Adrenal gland (tissue), 9 donors: ENCODE measurements at regions not wholly inside any gene's neighbourhood (a gene's known extent, or its start where the extent isn't known, plus 50 kb on each side); places are given as distances from the start of the nearest gene placed in this dataset.

Source experiments
- DNase-seq, 7 donors: peaks; one replicate each; pipeline ENCODE4 v3.0.0-alpha.2; 2019 to 2020
- H3K27ac ChIP-seq, 5 donors: fragments of 200-600 bp; sonication (generic) in 4 of 5; 1 replicate in 3 of 5; 2 replicates in 2 of 5; pipeline versions ENCODE4 v1.5.1 to v1.8.0; 2016 to 2020; ENCODE audit warnings: mild to moderate bottlenecking in 1 of 5
- H3K27me3 ChIP-seq: fragments of 200-600 bp; 2 replicates; pipeline ENCODE4 v1.8.0; 2021
- H3K36me3 ChIP-seq, 2 donors: fragments of 200-600 bp; replicated peaks in 1 of 2; 1 replicate in 1 of 2; 2 replicates in 1 of 2; pipeline versions ENCODE4 v1.5.1 to v1.8.0; 2018 to 2022
- H3K4me1 ChIP-seq, 2 donors: fragments of 200-600 bp; replicated peaks in 1 of 2; 1 replicate in 1 of 2; 2 replicates in 1 of 2; pipeline versions ENCODE4 v1.5.1 to v1.8.0; 2018 to 2021
- H3K4me3 ChIP-seq, 4 donors: fragments of 200-600 bp; sonication (generic) in 3 of 4; one replicate each; pipeline ENCODE4 v1.5.1; 2016 to 2018
- H3K9me3 ChIP-seq, 3 donors: fragments of 200-600 bp; sonication (generic) in 1 of 3; replicated peaks in 1 of 3; 1 replicate in 2 of 3; 2 replicates in 1 of 3; pipeline versions ENCODE4 v1.5.1 to v1.8.0; 2016 to 2021
- POLR2A ChIP-seq, 2 donors: fragments of 450-650 bp; IDR thresholded peaks; one replicate each; pipeline ENCODE4 v1.6.1; 2017; ENCODE audit warnings: antibody characterized with exemption in 2 of 2, mild to moderate bottlenecking in 2 of 2, moderate library complexity in 1 of 2
- whole genome bisulfite sequencing, 4 donors: extraction: QIAGEN DNeasy Blood & Tissue Kit in 2 of 4; methylation state at CpG; one replicate each; pipeline versions ENCODE4 v1.1.5 to v1.1.7; 2013 to 2017; 5-methylcytosine and 5-hydroxymethylcytosine counted together
- intact Hi-C, 2 donors: fragments of 100-400 bp; cut with DNase I; formaldehyde crosslinking; loops; one replicate each; pipeline versions ENCODE4 v1.14.1 to v1.15.0; 2022 to 2023
- TF ChIP-seq, protein P1 (sequence below), 6 experiments: fragments of 450-650 bp in 4 of 6; fragments of 200-600 bp in 2 of 6; sonication (generic) in 1 of 6; IDR thresholded peaks; 1 replicate in 5 of 6; 2 replicates in 1 of 6; pipeline versions ENCODE4 v1.5.1 to v1.8.0; 2016 to 2021; ENCODE audit warnings: antibody characterized with exemption in 6 of 6, mild to moderate bottlenecking in 2 of 6, moderate library complexity in 1 of 6
- donor health status: healthy with polysubstance abuse.
- donor health status: Bipolar disorder and iron deficiency.
- donor health status: DM: yes; HTN: yes; CAD: no.
- donor health status: DM: no; HTN: no; CAD: no.
- donor health status: DM: no; HTN: no; CAD: no.

DNA sequence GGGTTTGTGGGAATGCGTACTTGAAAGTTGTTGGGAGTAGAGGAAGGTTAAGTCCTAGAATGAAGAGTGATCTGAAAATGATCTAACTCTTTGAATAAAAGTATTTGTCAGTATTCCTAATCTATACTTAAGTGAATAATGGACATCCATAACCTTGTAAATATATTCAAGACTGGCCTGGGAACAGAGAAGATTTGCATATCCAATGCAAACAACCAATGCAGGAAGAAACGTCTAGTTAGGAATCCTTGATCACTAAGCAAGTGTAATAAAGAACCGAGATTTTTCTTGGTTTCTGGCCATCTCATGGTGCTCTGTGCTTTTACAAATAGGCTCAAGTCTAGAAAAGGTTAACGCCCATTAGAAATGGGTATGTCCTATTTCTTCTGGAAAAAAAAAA, 157.1 kb downstream of the RAB11FIP2 start:
- intact Hi-C loops: no loop called here
- no peaks in the 10 kb centered on the region for H3K9me3 ChIP-seq

DNA sequence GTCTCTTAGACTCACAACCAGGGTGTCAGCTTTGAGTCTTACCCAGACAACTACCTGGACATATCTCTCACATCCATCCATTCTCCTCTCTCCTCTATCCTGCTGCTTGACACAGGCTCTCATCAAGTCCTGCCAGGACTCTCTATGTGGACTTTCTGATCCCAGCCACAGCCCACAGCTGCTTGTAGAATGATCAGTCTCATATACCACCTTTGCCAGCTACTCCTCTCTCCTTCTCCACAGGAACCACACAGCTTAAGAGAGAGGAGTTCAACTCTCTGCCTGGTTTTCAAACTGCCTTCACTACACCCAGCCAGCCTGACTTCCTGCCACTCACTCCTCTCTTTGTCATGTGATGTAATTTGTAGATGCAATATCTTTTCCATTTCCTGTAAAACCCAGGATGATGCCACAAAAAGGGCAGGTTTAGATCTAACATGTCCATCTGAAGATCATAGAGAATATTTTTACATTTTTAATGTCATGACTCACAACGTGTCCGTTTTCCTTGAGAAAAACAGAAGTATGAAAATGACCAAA, 154.0 kb downstream of the RAB11FIP2 start:
- Histone ChIP-seq H3K27ac (no peak overlapping the region), H3K4me1 (no peaks in the 10 kb centered on the region), H3K9me3 (no peaks in the 10 kb centered on the region), H3K4me3 (no peak overlapping the region), H3K36me3 (no peaks in the 10 kb centered on the region), H3K27me3 (no peaks in the 10 kb centered on the region)
- WGBS, 4 donors: 58 to 69% (median 66%) methylated on average over 2 of the region's 2 CpGs
- intact Hi-C loops: no loop called here
- DNase-seq: no peak
- no peak for TF ChIP-seq POLR2A (IDR thresholded peaks at IDR 0.05)
- TF ChIP-seq, protein P1, sequence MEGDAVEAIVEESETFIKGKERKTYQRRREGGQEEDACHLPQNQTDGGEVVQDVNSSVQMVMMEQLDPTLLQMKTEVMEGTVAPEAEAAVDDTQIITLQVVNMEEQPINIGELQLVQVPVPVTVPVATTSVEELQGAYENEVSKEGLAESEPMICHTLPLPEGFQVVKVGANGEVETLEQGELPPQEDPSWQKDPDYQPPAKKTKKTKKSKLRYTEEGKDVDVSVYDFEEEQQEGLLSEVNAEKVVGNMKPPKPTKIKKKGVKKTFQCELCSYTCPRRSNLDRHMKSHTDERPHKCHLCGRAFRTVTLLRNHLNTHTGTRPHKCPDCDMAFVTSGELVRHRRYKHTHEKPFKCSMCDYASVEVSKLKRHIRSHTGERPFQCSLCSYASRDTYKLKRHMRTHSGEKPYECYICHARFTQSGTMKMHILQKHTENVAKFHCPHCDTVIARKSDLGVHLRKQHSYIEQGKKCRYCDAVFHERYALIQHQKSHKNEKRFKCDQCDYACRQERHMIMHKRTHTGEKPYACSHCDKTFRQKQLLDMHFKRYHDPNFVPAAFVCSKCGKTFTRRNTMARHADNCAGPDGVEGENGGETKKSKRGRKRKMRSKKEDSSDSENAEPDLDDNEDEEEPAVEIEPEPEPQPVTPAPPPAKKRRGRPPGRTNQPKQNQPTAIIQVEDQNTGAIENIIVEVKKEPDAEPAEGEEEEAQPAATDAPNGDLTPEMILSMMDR (IDR thresholded peaks at IDR 0.05): no peak

More for the DNA sequence above, 157.1 kb downstream of the RAB11FIP2 start:
- Histone ChIP-seq H3K4me1 (no peaks in the 10 kb centered on the region), H3K27me3 (no peaks in the 10 kb centered on the region), H3K27ac (no peak overlapping the region), H3K36me3 (no peaks in the 10 kb centered on the region), H3K4me3 (no peak overlapping the region)
- DNase-seq: no peak
- WGBS, 4 donors: 66 to 76% (median 71%) methylated on average over 4 of the region's 4 CpGs
- no peak for TF ChIP-seq POLR2A (IDR thresholded peaks at IDR 0.05)
- TF ChIP-seq, protein P1 (IDR thresholded peaks at IDR 0.05): no peak

DNA sequence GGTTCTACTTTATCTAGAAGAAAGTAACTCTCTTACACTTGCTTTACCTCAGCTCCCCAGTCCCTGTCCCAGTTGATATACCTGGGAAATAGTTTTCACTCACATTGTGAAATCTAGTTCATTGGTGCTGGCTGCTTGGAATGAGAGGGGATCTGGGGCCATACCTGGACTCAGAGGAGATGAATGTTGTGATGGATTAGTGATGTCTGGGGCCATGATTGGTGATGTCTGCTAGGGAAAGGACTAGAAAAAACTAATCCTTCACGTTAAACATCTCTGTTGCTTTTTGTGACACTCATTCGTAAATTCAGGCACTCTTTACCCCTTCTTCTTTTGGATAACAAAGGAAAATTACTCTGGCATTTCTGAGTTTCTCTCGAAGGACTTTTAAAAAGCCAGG, 152.4 kb downstream of the RAB11FIP2 start:
- Histone ChIP-seq H3K9me3 (no peaks in the 10 kb centered on the region), H3K27ac (no peak overlapping the region), H3K4me3 (no peak overlapping the region), H3K4me1 (no peaks in the 10 kb centered on the region), H3K27me3 (no peaks in the 10 kb centered on the region), H3K36me3 (no peaks in the 10 kb centered on the region)
- no peak for TF ChIP-seq POLR2A (IDR thresholded peaks at IDR 0.05)
- TF ChIP-seq, protein P1 (IDR thresholded peaks at IDR 0.05): no peak
- intact Hi-C loops: no loop called here
- WGBS, 4 donors: 35 to 52% (median 41%) methylated on average over 3 of the region's 3 CpGs
- DNase-seq: no peak

DNA sequence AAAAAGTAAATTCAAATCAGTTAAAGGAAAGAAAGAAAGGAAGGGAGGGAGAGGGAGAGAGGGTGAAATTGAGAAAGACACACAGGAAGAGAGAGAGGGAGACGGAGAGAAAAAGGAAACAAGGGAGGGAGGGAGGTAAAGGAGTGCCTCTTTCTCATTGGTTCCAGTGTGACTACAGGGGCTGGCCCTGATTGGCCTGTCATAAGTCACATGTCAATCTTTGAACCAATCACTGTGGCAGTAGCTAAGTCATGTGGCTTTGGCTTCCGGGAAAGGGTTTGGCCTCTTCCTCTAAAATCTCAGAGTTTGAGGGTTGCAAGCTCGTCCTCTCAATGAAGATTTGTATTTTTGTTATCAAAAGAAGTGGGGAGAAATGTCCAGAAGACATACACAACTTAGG, 150.2 kb downstream of the RAB11FIP2 start:
- TF ChIP-seq POLR2A (IDR thresholded peaks at IDR 0.05): no peak
- TF ChIP-seq, protein P1 (IDR thresholded peaks at IDR 0.05): no peak
- no peaks in the 10 kb centered on the region for H3K36me3 ChIP-seq
- H3K4me3 ChIP-seq: no peak overlapping the region
- H3K27ac ChIP-seq: no peak overlapping the region
- intact Hi-C loops: no loop called here
- no peak for DNase-seq
- H3K9me3 ChIP-seq: no peaks in the 10 kb centered on the region
- WGBS, 4 donors: 63 to 71% (median 69%) methylated on average over 3 of the region's 3 CpGs
- no peaks in the 10 kb centered on the region for H3K27me3 ChIP-seq
- no peaks in the 10 kb centered on the region for H3K4me1 ChIP-seq
